BE2C (cell line): ENCODE measurements at regions not wholly inside any gene's neighbourhood (a gene's known extent, or its start where the extent isn't known, plus 50 kb on each side); places are given as distances from the start of the nearest gene placed in this dataset.

ENCODE experiments used
- DNase-seq: peaks from one replicate; pipeline ENCODE4 v3.0.0-alpha.2; 2020
- H3K27me3 ChIP-seq: fragments of 250-450 bp; sonication (Bioruptor Pico); 2 replicates; pipeline ENCODE4 v1.5.1; 2020; ENCODE audit warnings: mild to moderate bottlenecking
- H3K36me3 ChIP-seq: fragments of 250-450 bp; sonication (Bioruptor Pico); 2 replicates; pipeline ENCODE4 v1.5.1; 2020; ENCODE audit warnings: mild to moderate bottlenecking
- H3K4me1 ChIP-seq: fragments of 250-450 bp; sonication (Bioruptor Pico); 2 replicates; pipeline ENCODE4 v1.5.1; 2020
- H3K4me3 ChIP-seq: 2 replicates; pipeline ENCODE4 v1.5.1; 2011; ENCODE audit warnings: low read depth, low read length
- H3K9me3 ChIP-seq: fragments of 250-450 bp; sonication (Bioruptor Pico); 2 replicates; pipeline ENCODE4 v1.5.1; 2020
- CTCF ChIP-seq: IDR thresholded peaks from 2 replicates; pipeline ENCODE4 v1.5.1; 2012; ENCODE audit warnings: mild to moderate bottlenecking, low read depth, low read length

- Histone ChIP-seq H3K36me3 (no peaks in the 10 kb centered on the region), H3K4me1 (peaks cover 5% of the 10 kb centered on the region; the same call in 1 of the 2 replicates), H3K9me3 (no peaks in the 10 kb centered on the region), H3K4me3 (no peak overlapping the region), H3K27me3 (no peaks in the 10 kb centered on the region)
- peak; percentile 60 for TF ChIP-seq CTCF
- peak; percentile 13 for DNase-seq
These were observed 533.1 kb downstream of the TBL1XR1 start for GRCh38 chr3:176663837-176664831.

GRCh38 chr3:176663387-176663786, 533.9 kb downstream of the TBL1XR1 start:
- H3K4me3 ChIP-seq, result no peak overlapping the region
- peaks cover 10% of the 10 kb centered on the region for H3K4me1 ChIP-seq
- H3K36me3 ChIP-seq, result no peaks in the 10 kb centered on the region
- DNase-seq, result no peak
- no peaks in the 10 kb centered on the region for H3K9me3 ChIP-seq
- no peak for TF ChIP-seq CTCF
- H3K27me3 ChIP-seq, result no peaks in the 10 kb centered on the region

- no peak for TF ChIP-seq CTCF
These were observed 535.8 kb downstream of the TBL1XR1 start for GRCh38 chr3:176661432-176661964.

GRCh38 chr3:176655404-176656094, 541.7 kb downstream of the TBL1XR1 start:
- H3K4me1 ChIP-seq, result peaks cover 28% of the 10 kb centered on the region
- H3K36me3 ChIP-seq, result no peaks in the 10 kb centered on the region
- TF ChIP-seq CTCF, result no peak
- no peaks in the 10 kb centered on the region for H3K9me3 ChIP-seq
- H3K4me3 ChIP-seq, result no peak overlapping the region
- no peaks in the 10 kb centered on the region for H3K27me3 ChIP-seq
- peak; percentile 12 for DNase-seq

More at GRCh38 chr3:176661432-176661964, 535.8 kb downstream of the TBL1XR1 start:
- Histone ChIP-seq H3K27me3 (no peaks in the 10 kb centered on the region), H3K4me1 (peaks cover 10% of the 10 kb centered on the region), H3K9me3 (no peaks in the 10 kb centered on the region), H3K36me3 (no peaks in the 10 kb centered on the region), H3K4me3 (no peak overlapping the region)
- no peak for DNase-seq

GRCh38 chr3:176651622-176652021, 545.7 kb downstream of the TBL1XR1 start:
- TF ChIP-seq CTCF, result peak; percentile 7; the same call in 1 of the 2 replicates
- H3K4me3 ChIP-seq, result no peak overlapping the region
- H3K9me3 ChIP-seq, result no peaks in the 10 kb centered on the region
- H3K27me3 ChIP-seq, result no peaks in the 10 kb centered on the region
- no peak for DNase-seq
- H3K36me3 ChIP-seq, result no peaks in the 10 kb centered on the region
- peaks cover 23% of the 10 kb centered on the region for H3K4me1 ChIP-seq
